Kidney glomerular epithelial cell (primary cell): ENCODE measurements at regions not wholly inside any gene's neighbourhood (a gene's known extent, or its start where the extent isn't known, plus 50 kb on each side); places are given as distances from the start of the nearest gene placed in this dataset.
"Not testable (repeated sequence)": the region's sequence is repeated elsewhere in the genome, so short reads cannot be mapped to it uniquely, and the experiment has no call there.

ENCODE experiments used
- DNase-seq: peaks from one replicate; lab custom pipeline; 2025; lab: John Stamatoyannopoulos, UW

DNA sequence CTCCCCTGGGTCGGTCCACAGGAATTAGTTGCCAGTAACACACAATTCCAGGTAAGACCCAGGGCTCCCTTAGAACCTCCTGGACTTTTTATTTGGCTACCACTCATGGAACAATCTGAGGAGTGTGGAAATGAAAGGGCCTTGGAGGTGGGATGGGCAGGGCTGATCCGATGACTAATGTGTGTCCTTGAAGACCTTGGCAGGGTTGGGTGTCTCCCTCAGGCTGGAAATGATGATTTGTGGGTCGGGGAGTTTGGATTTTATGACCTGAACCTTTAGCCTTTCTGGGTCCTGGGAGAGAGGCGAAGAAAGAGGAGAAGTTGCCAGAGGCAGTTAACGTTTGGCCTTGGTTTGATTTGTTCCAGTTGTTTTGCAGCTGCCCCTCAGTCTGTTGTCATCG is 425.0 kb downstream of the MID1IP1 start:
- DNase-seq: no peak

DNA sequence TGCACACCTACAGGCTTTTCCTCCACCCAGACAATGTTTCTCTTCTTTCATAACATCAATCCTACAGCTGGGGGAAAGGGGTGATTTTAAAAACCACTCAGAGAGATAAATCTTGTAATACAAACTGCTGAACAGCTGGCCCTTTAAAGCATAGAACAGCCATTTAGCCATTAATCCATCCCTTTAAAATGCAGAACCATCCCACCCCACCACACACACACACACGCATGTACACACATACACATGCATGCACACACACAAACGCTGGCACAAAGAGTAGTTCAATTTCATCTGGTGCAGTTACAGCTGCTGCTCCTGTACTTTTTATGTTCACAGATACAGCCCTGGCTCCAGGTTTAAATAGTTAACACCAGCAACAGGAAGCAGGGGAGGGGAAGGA is 426.1 kb downstream of the MID1IP1 start:
- DNase-seq: no peak

DNA sequence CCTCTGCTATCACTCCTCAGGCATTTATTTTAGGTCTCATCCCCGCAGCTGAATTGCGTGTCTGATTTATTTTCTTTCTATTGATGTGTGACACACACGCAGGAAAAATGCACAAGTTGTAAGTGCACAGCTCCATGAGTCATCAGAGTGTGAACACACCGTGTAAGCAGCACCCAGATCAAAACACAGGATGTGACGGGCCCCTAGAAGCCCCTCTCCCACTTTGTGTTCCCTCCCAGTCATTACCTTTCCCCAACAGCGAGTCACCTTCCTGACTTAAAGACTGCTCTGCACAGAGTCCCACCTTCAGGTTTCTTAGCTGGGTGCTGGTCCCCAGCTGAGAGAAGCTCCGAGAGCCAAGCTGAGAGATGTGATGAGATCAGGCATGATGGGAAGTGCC is 436.7 kb downstream of the MID1IP1 start:
- no peak for DNase-seq

DNA sequence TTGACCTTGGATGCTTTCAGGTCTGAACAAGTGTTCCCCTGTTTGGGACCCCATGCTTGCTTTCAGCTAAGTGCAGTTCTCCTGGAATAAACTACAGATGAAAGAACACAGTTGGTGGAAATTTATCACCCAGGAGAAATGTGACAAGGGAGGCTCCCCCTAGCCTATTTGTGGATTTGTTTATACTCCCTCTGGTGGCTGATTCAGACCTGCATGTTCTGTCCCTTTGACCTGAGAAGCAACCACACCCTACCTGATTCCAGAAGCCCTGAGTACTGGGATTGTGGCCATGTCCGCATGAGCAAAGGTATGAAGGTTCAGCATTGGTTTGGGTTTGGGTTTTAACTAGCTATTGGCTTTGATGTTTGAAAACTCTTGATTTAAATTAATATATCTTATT is 440.9 kb downstream of the MID1IP1 start:
- no peak for DNase-seq

DNA sequence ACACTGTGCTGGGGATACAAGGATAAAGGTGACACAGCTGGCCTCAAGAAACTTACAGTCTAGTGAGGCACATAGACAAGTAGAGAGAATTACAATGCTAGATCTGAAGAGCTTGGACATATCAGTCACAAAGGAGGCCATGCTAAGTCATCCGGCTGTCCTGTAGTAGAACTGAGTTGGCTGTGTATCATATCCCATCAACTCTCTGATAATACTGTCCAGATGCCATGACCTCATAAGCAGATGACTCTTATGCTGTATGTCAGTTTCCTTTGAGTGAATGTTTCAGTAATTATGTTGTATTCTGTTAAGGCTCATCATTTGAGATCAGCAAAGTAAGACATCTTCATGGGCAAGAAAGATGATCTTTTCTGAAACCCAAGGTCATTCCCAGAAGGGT is 442.9 kb downstream of the MID1IP1 start:
- DNase-seq: no peak

DNA sequence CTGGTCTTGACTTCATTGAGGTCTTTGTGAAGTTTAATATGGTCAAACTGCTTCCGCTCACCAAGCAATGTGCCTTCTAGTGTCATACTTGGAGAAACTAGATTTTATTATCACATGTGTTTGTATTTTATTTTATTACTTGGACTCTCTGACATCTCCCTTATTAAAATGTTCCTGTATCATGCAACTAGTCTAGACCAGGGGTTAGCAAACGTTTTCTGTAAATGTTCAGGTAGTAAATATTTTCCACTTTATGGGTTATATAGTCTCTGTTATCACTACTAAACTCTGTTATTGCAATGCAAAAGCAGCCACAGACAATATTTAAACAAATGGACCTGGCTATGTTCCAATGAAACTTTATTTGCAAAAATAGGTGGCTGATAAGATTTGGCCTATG is 443.8 kb downstream of the MID1IP1 start:
- DNase-seq: no peak

DNA sequence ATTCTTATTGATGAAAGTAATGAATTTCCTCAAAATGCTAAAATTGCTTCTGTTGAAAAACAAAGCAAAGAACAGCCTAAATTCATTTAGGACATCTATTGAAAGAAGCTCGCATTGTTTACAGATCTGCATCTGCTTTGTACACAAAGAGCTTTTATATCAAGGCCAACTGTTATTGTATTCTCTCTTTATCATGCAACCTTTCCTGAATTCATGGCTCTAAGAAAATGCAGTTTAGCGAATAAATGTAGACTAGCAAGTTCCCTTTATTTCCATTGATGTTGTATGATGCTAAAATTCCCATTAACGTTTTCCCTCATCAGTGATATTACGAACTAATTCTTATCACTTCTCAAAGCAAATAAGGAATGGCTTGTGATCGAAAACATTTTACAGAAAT is 446.3 kb downstream of the MID1IP1 start:
- DNase-seq: no peak

DNA sequence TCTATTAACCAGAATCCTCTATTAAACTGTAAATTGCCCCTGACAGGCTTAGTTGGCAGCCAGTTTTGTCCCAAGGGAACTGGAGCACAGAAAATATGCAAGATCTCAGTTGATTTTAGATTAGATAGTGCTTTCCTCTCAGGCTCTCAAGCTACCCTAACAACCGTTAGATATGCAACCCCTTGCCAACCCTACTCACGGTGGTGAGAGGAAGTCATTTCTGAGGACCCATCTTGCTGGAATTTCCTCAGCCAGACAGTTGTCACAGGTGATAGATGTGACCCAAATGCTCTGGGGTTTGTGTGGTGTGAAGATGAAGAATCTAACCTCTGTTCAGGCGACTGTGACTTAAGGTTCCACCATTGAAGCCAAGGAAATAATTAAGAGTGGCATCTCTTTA is 447.1 kb downstream of the MID1IP1 start:
- DNase-seq: no peak

DNA sequence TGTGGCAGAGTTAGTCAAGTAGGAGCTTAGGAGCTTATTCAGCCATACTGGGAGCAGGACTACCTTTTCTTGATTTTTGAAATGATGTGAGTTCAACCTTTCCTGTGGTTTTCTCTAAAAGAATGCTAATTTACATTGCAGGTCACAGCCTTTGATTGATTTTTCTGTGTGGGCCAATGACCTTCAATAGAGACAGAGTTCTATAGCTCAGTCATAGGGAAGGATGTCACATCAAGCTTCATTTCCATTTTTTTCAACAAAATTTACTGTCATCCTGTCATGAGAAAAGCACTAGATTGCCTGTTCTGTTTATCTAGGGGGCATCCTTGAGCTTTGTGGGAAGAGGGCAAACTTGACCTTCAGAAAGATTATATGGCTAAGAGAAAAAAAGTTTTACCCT is 448.7 kb downstream of the MID1IP1 start:
- DNase-seq: no peak

DNA sequence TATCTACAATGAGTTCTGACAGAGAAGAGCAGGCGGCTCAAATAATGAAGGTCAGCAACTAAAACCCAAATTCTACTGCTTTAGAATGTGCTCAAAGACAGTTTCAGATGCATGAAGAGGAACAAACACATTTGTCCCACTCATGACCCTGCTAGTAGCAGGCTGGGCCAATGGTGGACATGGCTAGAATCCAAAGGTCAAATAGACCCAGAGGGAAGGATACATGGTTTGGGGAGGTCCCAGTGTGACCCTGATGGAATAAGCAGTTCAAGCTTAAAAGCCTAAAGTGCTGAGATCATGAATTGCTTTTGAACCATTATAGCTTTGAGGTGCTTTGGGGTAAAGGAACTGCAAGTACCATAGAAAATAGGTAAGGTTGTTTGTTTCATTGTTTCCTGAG is 450.7 kb downstream of the MID1IP1 start:
- DNase-seq: no peak

DNA sequence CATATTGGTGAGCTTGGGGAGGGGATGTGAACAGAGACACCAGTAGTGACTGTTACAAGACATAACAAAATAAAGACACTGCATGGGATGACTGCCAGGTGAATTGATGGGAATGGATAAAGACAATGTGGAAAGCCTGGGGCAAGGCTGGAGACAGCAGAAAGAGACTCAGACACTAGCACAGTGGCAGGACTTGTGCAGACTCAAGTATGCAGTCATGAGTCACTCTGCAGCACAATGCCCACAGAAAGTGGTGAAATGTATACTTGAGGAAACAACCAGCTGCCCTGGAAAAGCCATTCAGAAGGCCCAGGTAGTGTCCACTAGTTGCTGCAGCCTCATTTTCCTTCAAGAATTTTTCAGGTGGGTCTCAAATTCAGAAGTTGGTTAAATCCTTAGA is 452.3 kb downstream of the MID1IP1 start:
- no peak for DNase-seq

DNA sequence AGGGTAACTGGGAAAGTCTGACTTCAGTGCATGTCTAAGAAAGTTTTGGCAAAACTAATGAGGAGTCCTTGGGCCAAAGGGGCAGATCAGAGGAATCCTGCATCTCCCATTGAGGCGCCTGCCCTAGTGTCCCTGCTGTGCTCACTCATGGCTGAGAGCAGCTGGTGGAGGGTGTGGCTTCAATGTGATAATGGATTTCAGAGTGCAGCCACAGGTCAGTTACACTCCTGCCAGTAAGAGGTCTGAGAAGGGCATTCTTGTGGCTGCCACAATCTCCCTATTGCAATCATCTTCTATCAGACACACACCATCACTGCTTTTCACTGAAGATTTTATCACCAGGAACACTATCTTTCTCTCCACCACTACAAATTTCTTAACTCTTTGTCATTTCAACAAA is 457.1 kb downstream of the MID1IP1 start:
- no peak for DNase-seq

DNA sequence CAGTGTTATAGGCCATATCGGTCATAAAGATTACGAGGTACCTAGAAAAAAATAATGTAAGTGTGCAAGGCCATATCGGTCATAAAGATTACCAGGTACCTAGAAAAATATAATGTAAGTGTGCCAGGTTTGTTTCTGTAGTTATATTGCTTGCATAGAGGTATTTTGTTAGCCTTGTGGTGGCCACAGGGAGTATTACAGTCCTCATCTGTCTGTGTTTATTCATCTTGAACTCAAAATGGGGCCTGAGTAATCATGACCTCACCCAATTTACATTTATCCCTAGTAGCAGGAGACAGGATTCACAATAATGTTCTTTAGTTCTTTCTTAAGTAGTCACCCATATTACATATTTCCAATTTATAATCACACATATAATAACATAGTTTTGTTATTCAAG is 459.7 kb downstream of the MID1IP1 start:
- peak; percentile 1 for DNase-seq

DNA sequence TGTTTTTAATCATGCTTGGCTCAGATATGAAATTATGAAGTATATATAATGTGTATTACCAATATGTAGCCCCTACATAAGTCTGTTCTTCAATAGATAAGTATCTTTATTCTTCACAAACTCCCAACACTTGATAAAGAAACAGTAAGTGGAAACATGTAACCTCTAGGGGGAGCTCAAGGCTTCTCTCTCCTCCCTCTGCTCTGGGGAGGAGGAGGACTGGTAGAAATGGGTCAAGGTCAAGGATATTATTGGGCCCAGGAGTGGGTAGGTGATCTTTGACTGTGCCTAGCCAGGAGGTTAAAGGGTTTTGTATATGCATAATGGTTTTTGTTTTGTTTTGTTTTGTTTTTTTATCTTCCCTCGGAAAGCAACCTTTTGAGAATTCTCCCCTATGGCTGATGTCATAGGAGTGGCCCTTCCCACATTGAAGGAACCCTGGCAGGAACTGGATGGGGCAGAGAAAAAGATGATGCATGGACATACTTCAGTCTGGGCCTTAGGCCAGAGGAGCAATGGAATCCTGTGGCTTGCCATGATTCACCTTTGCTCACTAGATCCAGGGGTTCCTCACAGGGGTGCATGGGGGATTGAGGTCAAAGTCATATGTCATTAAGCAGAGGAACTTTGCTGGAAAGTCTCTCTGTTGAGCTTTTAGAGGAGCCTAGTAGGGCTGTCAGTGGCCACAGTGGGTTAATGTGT is 460.3 kb downstream of the MID1IP1 start:
- peak; percentile 24 for DNase-seq

DNA sequence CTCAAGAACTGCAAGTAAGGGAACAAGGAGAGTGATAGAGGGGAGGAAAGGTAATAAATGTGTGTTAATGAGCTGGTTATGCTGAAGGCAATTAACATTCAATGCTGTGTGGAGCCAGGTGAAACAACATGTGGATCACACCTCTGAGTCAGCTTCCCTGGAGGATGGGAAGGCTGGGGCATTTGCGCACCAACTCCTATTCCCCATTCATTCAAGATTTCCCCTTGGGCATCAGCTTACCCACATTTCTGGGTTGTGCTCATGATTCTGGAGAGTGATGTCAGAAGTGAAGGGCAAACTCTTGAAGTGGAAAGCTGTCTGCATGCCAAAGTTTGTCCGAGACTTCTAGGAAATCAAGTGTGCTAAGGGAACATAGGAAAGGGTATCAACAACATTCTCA is 461.4 kb downstream of the MID1IP1 start:
- DNase-seq: no peak

DNA sequence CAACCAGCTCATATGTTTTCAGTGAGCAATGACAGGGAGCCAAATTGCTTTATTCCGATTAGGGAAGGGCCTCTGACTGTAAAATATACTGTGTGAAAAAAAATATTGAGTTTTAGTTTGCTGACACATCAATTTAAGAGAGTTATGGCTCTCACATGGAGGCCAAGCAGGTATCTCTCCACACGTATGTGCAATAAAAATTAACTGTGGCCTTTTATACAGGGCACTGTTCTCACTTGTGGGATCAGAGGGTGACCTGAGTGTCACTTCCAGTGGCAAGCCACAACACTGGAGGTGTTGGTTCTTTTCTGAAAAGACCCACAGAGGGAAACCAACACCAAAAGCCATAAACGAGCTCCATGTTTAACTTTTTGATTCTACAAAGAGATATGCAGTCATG is 462.8 kb downstream of the MID1IP1 start:
- no peak for DNase-seq

DNA sequence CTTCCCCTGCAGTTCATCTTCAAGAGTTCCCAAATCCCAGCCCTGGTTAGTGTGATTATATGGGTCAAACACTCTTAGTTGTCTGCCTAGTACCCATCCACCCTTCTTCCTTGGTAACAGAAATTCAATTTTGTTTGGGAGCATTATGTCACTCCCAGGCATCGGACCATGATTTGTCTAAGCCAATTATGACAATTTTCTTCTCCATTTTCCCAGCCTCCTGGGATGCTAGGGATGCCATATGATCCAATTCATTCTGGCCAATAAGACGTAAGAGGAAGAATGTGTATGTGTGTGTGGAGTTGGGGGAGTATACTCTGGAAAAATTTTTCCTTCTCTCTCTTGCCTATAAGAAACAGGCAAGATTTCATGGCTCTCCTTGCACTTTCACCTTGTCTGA is 465.9 kb downstream of the MID1IP1 start:
- DNase-seq: no peak

DNA sequence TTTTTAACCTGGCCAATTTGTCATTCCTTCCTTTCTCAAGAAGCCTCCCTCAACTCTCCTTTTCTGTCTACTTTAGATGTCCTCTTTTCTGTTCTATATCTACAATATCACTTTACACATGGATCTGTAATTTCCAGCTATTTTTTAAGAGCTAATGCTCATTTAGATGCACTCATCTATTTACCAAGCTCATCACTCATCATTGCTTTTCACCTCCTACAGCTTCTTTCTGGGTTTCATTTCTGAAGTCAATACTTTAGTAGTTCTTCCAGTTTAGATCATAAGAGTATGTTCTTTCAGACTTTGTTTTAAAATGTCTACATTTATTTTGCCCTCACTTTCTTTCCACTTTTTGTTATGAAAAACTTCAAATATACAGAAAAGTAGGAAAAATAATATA is 466.9 kb downstream of the MID1IP1 start:
- DNase-seq: no peak

DNA sequence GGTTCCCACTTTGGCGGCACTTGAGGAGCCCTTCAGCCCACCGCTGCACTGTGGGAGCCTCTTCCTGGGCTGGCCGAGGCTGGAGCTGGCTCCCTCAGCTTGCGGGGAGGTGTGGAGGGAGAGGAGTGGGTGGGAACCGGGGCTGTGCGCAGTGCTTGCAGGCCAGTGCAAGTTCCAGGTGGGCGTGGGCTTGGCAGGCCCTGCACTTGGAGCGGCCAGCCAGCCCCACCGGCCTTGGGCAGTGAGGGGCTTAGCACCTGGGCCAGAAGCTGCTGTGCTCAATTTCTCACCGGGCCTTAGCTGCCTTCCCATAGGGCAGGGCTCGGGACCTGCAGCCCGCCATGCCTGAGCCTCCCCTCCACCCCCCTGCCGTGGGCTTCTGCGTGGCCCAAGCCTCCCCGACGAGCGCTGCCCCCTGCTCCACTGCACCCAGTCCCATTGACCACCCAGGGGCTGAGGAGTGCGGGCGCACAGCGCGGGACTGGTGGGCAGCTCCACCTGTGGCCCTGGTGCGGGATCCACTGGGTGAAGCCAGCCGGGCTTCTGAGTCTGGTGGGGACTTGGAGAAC is 474.3 kb downstream of the MID1IP1 start:
- DNase-seq: no peak

DNA sequence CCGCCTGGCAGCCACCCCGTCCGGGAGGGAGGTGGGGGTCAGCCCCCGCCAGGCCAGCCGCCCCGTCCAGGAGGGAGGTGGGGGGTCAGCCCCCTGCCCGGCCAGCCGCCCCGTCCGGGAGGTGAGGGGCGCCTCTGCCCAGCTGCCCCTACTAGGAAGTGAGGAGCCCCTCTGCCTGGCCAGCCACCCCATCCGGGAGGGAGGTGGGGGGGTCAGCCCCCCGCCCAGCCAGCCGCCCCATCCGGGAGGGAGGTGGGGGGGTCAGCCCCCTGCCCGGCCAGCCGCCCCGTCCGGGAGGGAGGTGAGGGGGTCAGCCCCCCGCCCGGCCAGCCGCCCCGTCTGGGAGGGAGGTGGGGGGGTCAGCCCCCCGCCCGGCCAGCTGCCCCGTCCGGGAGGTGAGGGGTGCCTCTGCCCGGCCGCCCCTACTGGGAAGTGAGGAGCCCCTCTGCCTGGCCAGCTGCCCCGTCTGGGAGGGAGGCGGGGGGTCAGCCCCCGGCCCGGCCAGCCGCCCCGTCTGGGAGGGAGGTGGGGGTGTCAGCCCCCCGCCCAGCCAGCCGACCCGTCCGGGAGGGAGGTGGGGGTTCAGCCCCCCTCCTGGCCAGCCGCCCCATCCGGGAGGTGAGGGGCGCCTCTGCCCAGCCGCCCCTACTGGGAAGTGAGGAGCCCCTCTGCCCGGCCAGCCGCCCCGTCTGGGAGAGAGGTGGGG is 476.6 kb downstream of the MID1IP1 start:
- DNase-seq: not testable (repeated sequence)

DNA sequence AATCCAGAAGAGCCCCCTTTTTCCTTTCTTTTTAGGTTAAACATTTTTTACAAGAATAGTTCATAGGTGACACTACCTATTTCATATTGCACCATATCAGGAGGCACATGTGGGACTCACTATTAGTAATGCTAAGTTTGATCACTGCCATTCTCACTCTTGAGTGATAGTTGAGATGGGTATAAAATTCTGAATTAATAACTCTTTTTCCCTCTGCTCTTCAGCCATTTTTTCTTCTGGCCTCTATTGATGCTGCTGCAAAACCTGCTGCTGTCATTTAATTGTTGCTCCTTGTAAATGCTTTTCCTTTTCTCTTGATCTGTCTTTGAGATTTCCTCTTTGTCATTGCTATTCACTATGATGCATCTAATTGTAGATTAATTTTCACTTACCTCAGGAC is 482.0 kb downstream of the MID1IP1 start:
- no peak for DNase-seq

DNA sequence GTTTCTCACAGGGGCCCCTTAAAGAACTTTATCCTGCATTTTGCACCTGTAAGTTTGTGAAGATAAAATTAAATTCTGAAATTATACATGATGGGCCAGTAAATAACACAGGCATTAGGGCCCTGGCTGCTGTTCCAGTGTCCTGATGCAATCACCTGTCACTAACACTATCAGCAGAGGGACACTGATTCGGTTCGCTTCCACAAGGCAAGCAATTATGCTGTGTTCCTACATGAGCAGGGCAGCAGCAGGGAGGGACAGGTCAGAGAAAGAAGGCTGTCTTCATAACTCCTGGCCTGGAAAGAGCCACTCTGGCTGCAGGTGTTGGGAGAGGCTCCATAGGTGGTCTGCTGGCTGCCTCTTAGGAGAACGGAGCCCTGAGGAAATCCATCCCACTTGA is 487.3 kb downstream of the MID1IP1 start:
- DNase-seq: no peak

DNA sequence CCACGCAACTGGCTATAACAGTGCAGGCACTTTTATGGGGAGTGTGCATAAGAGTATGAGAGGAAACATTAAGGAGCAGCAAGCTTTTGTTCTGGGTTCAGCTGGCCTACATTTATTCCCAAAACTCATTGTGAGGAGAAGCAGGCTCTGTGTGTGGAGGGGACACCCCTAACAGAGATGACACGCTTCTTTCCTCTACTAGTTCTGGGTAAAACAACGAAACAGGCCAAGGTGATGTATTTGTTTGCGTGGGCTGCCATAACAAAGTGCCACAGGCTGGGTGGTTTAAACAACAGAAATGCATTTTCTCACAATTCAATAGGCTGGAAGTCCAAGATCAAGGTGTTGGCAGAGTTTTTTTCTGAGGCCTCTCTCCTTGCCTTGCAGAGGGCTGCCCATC is 488.6 kb downstream of the MID1IP1 start:
- no peak for DNase-seq

DNA sequence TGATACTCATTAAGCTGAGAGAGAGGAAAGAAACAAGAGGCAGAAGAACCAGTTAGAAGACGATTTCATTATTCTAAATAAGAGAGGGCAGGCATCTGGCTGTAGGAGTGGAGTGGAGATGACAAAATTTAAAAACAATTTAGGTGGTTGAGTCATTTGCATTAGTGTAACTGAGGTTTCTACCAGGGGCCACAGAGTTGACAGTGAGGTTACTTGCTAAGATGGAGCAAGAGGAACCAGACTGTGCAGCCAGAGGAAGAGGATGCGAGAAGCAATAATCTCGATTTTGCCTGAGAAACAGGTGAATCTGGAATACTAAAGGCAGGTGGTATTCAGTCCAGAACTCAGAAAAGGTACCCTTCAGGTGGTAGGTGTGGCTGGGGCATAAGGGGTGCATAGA is 491.9 kb downstream of the MID1IP1 start:
- no peak for DNase-seq
